Gastroesophageal sphincter (tissue), 4 donors: ENCODE measurements at regions not wholly inside any gene's neighbourhood (a gene's known extent, or its start where the extent isn't known, plus 50 kb on each side); places are given as distances from the start of the nearest gene placed in this dataset.

Experiments used
- ATAC-seq: fragments of 150-250 bp; one replicate; pipeline ENCODE4 v1.9.1; 2016; ENCODE audit warnings: mild to moderate bottlenecking, moderate library complexity
- H3K27ac ChIP-seq, 4 donors: fragments of 200-600 bp; sonication (generic) in 3 of 4; 1 replicate in 3 of 4; 2 replicates in 1 of 4; pipeline ENCODE4 v1.5.1; 2016 to 2019
- H3K27me3 ChIP-seq: fragments of 200-600 bp; sonication (generic); one replicate; pipeline ENCODE4 v1.5.1; 2019
- H3K36me3 ChIP-seq, 2 donors: fragments of 200-600 bp; sonication (generic); one replicate each; pipeline ENCODE4 v1.5.1; 2019; ENCODE audit warnings: control low read depth in 1 of 2
- H3K4me1 ChIP-seq, 3 donors: fragments of 200-600 bp; sonication (generic); 1 replicate in 2 of 3; 2 replicates in 1 of 3; pipeline ENCODE4 v1.5.1; 2016 to 2019; ENCODE audit warnings: control low read depth in 2 of 3
- H3K4me3 ChIP-seq, 2 donors: fragments of 200-600 bp; sonication (generic); one replicate each; pipeline ENCODE4 v1.5.1; 2019; ENCODE audit warnings: mild to moderate bottlenecking in 1 of 2, moderate library complexity in 1 of 2
- H3K9me3 ChIP-seq, 3 donors: fragments of 200-600 bp; sonication (generic); one replicate each; pipeline ENCODE4 v1.5.1; 2017 to 2019; ENCODE audit warnings: control low read depth in 2 of 3
- EP300 ChIP-seq: sonication (generic); formaldehyde crosslinking; IDR thresholded peaks from one replicate; pipeline ENCODE4 v1.6.1; 2017; ENCODE audit warnings: antibody characterized with exemption, mild to moderate bottlenecking
- POLR2A ChIP-seq, 2 donors: fragments of 450-650 bp; IDR thresholded peaks; one replicate each; pipeline ENCODE4 v1.6.1; 2017; ENCODE audit warnings: antibody characterized with exemption in 2 of 2, mild to moderate bottlenecking in 2 of 2, moderate library complexity in 1 of 2
- POLR2AphosphoS5 ChIP-seq: sonication (generic); formaldehyde crosslinking; IDR thresholded peaks from one replicate; pipeline ENCODE4 v1.6.1; 2017; ENCODE audit warnings: antibody characterized with exemption
- WGBS, 2 donors: methylation state at CpG; one replicate each; pipeline ENCODE4 v1.1.5; 2018; ENCODE audit warnings: low coverage in 1 of 2; 5-methylcytosine and 5-hydroxymethylcytosine counted together
- TF ChIP-seq, protein P1 (sequence below), 4 experiments: fragments of 200-600 bp in 2 of 4; fragments of 450-650 bp in 2 of 4; sonication (generic) in 1 of 4; IDR thresholded peaks; one replicate each; pipeline ENCODE4 v1.5.1; 2017 to 2019; ENCODE audit warnings: antibody characterized with exemption in 4 of 4, mild to moderate bottlenecking in 2 of 4, moderate library complexity in 2 of 4

DNA sequence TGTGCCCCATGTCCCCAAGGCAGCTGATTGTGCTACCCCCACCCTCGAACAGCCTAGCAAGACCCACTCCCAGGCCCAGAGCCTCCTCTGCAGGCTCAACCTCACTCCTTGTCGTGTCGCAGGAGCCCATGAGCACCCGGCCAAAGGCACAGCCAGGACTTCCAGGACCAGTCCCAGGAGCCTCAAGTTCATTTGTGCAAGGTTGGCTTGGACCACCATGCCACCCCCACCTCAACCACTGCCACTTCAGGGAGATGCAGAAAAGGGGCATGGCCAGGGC lies 54.4 kb upstream of the KRTAP11-1 start:
- Histone ChIP-seq H3K4me1 (no peaks in the 10 kb centered on the region), H3K27ac (no peak overlapping the region), H3K4me3 (no peak overlapping the region), H3K27me3 (no peaks in the 10 kb centered on the region), H3K36me3 (no peaks in the 10 kb centered on the region), H3K9me3 (peaks cover 0 to 4% (median 0%) of the 10 kb centered on the region in 3 donors)
- ATAC-seq, result no peak
- 80% methylated on average over 1 of the region's 4 CpGs; no CpG with 5 or more reads in 1 of the 2 donors for WGBS, 2 donors
- TF ChIP-seq EP300, result no peak
- TF ChIP-seq POLR2A (IDR thresholded peaks at IDR 0.05), result no peak
- no peak for TF ChIP-seq POLR2AphosphoS5
- TF ChIP-seq, protein P1, sequence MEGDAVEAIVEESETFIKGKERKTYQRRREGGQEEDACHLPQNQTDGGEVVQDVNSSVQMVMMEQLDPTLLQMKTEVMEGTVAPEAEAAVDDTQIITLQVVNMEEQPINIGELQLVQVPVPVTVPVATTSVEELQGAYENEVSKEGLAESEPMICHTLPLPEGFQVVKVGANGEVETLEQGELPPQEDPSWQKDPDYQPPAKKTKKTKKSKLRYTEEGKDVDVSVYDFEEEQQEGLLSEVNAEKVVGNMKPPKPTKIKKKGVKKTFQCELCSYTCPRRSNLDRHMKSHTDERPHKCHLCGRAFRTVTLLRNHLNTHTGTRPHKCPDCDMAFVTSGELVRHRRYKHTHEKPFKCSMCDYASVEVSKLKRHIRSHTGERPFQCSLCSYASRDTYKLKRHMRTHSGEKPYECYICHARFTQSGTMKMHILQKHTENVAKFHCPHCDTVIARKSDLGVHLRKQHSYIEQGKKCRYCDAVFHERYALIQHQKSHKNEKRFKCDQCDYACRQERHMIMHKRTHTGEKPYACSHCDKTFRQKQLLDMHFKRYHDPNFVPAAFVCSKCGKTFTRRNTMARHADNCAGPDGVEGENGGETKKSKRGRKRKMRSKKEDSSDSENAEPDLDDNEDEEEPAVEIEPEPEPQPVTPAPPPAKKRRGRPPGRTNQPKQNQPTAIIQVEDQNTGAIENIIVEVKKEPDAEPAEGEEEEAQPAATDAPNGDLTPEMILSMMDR (IDR thresholded peaks at IDR 0.05), result no peak

DNA sequence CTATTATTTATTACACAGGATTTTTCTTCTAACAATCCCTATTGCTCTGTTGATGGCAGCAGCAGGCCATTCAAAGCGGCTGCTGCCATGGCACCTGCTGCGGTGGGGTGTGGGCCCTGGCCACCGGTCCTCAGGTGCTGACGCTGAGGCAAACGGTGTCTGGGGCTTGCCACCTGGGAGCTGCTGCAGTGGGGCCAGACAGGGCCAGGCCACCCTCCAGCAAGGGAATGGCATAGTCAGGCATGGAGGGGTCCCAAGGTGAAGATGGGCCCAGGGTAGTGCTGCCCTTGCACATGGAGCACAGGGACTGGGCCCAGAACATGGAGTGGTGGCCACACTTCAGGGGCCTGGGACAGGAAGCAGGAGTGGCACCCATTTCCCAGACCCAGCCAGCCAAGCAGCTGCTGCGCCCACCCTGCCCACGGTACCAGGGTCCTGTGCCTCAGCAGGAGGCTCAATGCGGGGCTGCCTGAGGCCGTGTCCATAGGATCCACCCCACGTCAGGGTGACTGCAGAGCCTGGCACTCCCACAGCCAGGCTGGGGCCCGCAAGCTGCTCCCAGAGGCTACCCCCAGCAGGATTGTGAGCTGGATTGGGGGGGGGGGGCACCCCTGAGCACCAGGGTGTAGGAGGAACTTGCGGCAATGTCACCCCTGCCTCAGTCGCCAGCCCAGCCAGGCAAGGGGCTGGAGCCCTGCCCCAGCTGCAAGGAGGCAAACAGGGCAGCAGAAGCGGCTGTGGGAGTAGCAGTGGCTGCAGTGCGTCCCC lies 53.9 kb upstream of the KRTAP11-1 start:
- no peak for ATAC-seq
- peaks cover 0 to 4% (median 0%) of the 10 kb centered on the region in 3 donors for H3K9me3 ChIP-seq
- H3K36me3 ChIP-seq, result no peaks in the 10 kb centered on the region
- no peaks in the 10 kb centered on the region for H3K4me1 ChIP-seq
- TF ChIP-seq POLR2A (IDR thresholded peaks at IDR 0.05) (no peak), POLR2AphosphoS5 (no peak), EP300 (no peak)
- TF ChIP-seq, protein P1 (IDR thresholded peaks at IDR 0.05), result no peak
- no peaks in the 10 kb centered on the region for H3K27me3 ChIP-seq
- no peak overlapping the region for H3K27ac ChIP-seq
- no CpG with 5 or more reads among the region's 15 CpGs for WGBS, 2 donors
- H3K4me3 ChIP-seq, result no peak overlapping the region

DNA sequence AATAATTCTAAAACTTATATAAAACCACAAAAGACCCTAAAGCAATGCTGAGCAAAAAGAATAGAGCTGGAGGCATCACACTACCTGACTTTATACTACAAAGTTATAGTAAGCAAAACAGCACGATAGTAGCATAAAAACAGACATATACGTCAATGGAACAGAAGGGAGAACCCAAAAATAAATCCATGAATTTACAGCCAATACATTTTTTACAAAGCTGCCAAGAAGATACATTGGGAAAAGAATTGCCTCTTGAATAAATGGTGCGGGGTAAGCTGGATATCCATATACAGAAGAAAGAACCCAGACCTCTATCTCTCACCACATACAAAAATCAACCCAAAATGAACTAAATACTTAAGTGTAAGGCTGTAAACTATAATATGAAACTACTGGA lies 51.3 kb upstream of the KRTAP11-1 start:
- H3K27me3 ChIP-seq, result no peaks in the 10 kb centered on the region
- TF ChIP-seq EP300 (no peak), POLR2AphosphoS5 (no peak), POLR2A (IDR thresholded peaks at IDR 0.05) (no peak)
- TF ChIP-seq, protein P1 (IDR thresholded peaks at IDR 0.05), result no peak
- no peak for ATAC-seq
- peaks cover 0 to 20% (median 0%) of the 10 kb centered on the region in 3 donors for H3K9me3 ChIP-seq
- H3K27ac ChIP-seq, result no peak overlapping the region
- no peaks in the 10 kb centered on the region for H3K36me3 ChIP-seq
- H3K4me3 ChIP-seq, result no peak overlapping the region
- WGBS, 2 donors, result 83 to 92% methylated on average over 3 of the region's 3 CpGs
- H3K4me1 ChIP-seq, result no peaks in the 10 kb centered on the region
